ENCODE measurements at regions not wholly inside any gene's neighbourhood (a gene's known extent, or its start where the extent isn't known, plus 50 kb on each side); places are given as distances from the start of the nearest gene placed in this dataset.

GRCh38 chr15:37165395-37165794, 65.0 kb upstream of the MEIS2 start:
- intact Hi-C loops (cut with DNase I) = no loop called here
- DNase-seq = no peak

DNA sequence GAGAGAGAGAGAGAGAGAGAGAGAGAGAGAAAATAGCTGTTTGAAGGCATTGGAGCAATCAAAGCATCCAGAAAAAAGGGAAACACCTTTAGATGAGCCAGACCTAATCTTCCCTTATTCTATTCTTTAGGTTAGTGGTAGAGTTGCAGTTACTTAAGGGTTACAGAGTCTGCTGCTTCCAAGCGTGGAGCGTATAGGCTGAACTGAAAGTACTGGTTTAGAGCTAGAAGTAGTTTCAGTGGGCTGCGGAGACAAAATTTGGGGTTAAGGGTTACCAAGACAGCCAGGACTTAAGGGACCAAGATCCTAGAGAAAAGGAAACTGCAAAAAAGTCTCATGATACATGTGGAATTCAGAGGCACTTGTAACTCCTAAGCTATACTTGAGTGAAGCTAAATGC, 66.1 kb upstream of the MEIS2 start:
- intact Hi-C loops (cut with DNase I) = no loop called here
- DNase-seq = no peak

DNA sequence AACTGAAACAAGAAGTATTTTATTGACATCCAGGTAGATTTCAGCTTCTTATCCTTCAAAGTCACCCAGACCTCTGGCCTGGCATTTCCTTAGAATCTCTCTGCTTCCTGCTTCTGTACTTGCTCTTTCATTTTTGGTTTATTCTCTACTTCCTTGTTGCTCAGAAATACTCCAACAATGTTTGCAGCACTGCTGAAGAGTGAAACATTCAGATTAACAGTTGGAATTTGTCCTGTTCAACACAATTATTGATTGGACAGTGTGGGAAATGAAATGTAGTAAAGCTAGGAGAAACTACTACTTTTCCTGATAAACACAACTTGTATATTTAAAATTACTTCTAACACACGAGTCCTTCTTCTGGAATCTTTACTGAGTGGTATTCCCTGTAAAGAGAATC, 81.0 kb upstream of the MEIS2 start:
- intact Hi-C loops (cut with DNase I) = no loop called here
- no peak for DNase-seq

DNA sequence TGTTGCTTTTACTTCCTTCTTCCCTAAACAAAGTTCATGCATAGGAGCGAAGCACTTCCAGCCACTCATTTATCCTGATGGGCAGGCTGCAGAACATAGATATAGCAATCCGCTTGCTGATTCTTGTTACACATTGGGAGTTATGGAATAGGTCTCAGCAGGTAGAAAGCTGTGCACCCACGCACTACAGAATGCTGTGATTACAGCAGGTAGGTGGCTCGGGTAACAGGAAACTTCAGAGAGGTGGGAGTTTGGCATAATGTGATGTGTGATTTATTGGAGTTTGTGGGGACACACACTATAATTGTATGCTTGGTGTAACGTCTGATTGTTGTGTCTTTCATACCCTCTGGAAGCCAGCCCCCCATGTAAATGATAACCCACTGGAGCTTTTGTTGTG, 99.2 kb upstream of the MEIS2 start:
- intact Hi-C loops (cut with DNase I) = no loop called here
- DNase-seq = no peak

DNA sequence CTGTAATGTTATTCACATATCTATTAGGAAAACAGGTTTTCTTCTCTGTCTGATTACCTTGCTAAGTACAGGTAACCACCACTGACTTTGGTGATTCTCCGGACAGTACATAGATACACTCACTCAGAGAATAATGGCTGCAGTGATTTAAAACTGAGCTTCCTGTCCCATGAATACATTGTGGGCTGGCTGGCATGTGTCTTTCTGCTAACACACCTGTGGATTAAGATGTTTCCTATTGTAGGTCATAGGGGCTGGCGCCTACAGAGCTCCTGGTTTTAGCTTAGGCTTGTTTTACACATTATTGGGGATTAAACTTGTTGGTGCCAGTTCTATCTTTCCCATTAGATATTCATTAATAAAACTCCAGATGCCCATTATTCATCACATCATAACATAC, 102.7 kb upstream of the MEIS2 start:
- intact Hi-C loops (cut with DNase I) = no loop called here

GRCh38 chr15:37204692-37205091, 104.3 kb upstream of the MEIS2 start:
- intact Hi-C loops (cut with DNase I) = no loop called here
- DNase-seq = no peak

More for the DNA sequence above, 102.7 kb upstream of the MEIS2 start:
- no peak for DNase-seq

- no peak for DNase-seq
- intact Hi-C loops (cut with DNase I) = no loop called here
Observed at GRCh38 chr15:37206690-37207089, 106.3 kb upstream of the MEIS2 start.

GRCh38 chr15:37208146-37209040, 108.0 kb upstream of the MEIS2 start:
- intact Hi-C loops (cut with DNase I) = no loop called here
- DNase-seq = no peak

GRCh38 chr15:37209041-37209363, 108.7 kb upstream of the MEIS2 start:
- no peak for DNase-seq
- intact Hi-C loops (cut with DNase I) = no loop called here

DNA sequence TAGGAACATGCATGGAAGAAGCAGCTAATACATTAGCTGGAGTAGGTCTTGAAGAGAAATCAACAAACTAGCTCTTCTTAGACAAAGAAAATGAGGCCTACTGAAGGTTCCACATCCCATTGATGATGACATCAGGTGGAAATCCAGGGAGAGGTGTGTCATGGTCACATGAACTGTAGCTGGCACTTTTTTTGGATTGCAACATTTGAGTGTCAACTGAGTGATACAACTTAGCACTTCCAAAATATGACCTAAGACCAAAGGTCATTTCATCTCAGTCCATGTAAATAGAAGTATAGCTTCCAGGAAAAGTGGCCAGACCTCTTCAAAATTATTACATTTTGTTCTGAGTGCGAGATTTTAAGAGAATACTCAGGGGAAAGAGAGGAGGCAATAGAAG, 117.2 kb upstream of the MEIS2 start:
- intact Hi-C loops (cut with DNase I) = no loop called here
- DNase-seq = no peak

DNA sequence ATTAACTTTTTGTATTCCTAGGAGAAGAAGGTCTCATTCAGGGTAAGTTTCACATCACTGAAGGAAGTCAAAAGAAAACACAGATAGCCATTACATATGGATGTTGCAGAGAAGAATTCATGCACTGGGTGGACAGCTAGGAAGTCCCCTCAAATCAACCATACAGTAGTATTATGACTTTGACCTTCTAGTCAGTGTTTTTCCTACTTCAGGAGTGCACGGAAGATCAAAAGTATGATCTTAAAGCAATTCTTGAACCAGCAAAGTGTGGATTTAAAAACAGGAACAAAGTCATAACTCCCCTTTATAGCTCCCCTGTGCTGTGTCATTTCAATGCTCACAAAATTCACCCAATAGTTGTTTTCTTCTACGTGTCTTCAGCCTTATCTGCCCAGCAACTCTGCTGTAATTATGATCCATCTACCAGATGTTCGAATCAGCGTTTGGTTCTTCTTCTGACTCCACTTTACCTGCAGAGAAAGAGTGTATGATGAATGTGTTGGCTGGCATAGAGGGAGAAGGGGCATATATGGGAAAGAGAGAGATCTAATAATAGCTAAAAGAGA, 118.1 kb upstream of the MEIS2 start:
- intact Hi-C loops (cut with DNase I) = no loop called here
- DNase-seq = no peak

GRCh38 chr15:37219211-37219701, 118.9 kb upstream of the MEIS2 start:
- DNase-seq = no peak
- intact Hi-C loops (cut with DNase I) = no loop called here

DNA sequence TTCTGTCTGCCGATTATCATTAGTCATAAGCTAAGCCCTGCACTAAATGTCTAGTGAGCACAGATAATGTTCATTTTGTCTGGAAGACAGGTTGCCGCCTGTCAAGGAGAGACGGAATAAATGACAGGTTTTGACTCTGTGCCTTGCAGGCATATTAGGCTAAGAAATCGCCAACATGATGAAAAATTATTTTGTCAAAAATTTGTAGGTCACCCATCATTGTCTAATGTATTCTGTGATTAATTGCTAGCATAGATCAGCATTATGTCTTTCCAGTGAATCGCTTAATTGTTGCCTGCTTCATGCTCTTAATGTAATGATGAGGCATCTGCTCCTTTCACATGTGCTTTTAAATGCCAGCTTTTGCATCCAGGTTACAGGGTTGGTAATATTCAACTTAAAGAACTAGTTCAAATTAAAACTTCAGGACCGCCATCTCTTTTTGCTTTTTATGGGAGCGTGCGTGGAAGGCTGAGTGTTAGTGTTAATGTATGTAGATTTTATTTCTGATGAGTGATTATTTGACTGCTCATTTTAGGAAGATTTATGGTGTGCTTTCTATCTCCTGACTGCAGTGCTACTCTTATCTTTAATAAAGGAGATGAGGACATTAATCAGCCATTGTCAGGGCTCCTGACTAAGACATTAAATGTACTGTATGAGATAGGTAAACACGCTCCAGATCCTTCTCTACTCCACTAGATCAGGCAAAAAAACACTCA, 120.8 kb upstream of the MEIS2 start:
- DNase-seq = no peak
- intact Hi-C loops (cut with DNase I) = no loop called here

DNA sequence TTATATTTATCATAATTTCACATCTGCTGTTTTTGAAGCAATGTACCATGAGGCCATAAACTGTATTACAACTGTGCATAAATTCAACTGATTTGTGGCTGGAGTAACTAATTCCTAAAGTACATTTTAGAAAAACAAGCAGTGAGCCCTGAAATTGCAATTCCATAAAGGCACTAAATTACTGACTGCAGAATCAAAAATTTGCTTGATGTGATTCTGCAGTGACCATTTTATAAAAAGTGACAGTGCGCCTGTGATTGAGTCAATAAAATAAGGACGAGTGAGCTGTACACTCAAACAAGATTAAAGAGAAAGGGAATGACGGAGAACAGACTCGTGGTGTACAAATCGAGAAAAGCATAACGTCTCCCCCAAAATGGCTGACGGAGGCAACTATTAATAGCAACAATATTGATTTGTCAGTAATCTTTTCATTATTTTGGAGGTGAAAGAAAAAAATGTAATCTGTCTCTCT, 121.4 kb upstream of the MEIS2 start:
- intact Hi-C loops (cut with DNase I) = no loop called here
- DNase-seq = no peak

GRCh38 chr15:37223089-37223488, 122.7 kb upstream of the MEIS2 start:
- intact Hi-C loops (cut with DNase I) = no loop called here
- no peak for DNase-seq

GRCh38 chr15:37229855-37230619, 129.7 kb upstream of the MEIS2 start:
- intact Hi-C loops (cut with DNase I) = no loop called here
- DNase-seq = no peak

- DNase-seq = no peak
- intact Hi-C loops (cut with DNase I) = no loop called here
Observed at GRCh38 chr15:37245358-37245757, 145.0 kb upstream of the MEIS2 start.

- DNase-seq = no peak
- intact Hi-C loops (cut with DNase I) = no loop called here
Observed at GRCh38 chr15:37246065-37246464, 145.7 kb upstream of the MEIS2 start.

DNA sequence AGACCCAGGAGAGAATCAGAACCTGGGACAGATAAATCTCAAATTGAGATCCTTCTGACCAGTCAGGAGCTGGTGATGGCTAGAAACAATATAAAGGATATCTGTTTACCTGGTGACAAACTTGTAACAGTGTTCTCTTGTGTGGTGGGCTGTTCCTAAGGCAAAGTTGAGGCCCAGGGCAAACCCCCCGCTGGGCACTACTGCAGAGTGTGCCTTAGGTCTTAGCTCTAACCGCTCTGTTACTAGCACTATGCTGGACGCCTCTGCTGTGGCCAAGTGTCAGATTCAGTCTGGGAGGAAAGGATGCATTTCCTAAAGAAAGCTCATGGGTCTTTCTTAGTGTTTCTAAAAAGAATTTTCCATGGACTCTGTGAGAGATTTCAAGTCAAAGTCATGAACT, 146.5 kb upstream of the MEIS2 start:
- intact Hi-C loops (cut with DNase I) = no loop called here
- no peak for DNase-seq

DNA sequence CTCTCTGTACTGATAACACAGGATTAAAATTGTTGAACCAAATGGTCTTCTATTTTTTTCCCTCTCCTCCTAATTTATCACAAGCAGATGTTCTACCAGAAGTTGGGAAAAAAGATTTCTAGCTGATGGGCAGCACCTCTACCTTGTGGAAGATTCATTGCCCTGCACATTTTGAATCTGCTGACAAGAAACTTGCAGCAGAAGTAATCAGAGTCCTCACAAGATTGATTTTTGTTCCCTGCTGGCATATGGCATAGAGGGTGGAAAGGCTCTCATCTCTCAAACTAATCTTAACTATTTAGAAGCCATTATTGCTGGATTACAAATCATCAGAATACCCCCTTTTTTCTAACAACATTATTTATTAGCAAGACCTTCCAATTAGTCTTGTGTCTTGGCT, 148.9 kb upstream of the MEIS2 start:
- intact Hi-C loops (cut with DNase I) = no loop called here
- DNase-seq = no peak

DNA sequence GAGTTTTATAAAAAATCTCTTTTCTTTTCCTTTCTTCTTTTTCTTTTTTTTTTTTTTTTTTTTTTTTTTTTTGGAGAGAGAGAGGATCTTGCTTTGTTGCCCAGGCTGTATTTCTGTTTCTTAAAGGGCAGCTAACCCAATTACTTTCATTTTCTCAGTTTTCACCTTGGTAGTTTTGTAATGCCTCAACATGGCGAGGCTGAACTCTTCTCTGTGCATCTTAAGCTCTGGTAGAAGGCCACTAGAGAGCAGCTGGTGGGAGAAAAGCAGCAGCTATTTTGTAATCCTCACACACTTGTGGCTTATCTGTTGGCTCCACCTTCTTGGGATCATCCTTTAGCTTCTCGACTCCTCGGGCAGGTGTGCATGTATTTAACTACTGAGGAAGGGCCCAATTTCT, 152.2 kb upstream of the MEIS2 start:
- intact Hi-C loops (cut with DNase I) = no loop called here
- no peak for DNase-seq
